Activated T-helper 17 cell treated with anti-CD3 and anti-CD28 coated beads, Interleukin-2, amount 50 U/mL, for 72 hours (primary cell): ENCODE measurements at regions not wholly inside any gene's neighbourhood (a gene's known extent, or its start where the extent isn't known, plus 50 kb on each side); places are given as distances from the start of the nearest gene placed in this dataset.

Experiments used
- ATAC-seq: fragments of 150-1000 bp; cut with Tn5 transposase; replicated peaks from 2 replicates; pipeline ENCODE4 v1.10.0; 2021; ENCODE audit warnings: mild to moderate bottlenecking, moderate library complexity
- H3K27ac Mint-ChIP-seq: one replicate; pipeline ENCODE4 v1.8.0; 2022; ENCODE audit warnings: mixed read lengths
- H3K27me3 Mint-ChIP-seq: one replicate; pipeline ENCODE4 v1.8.0; 2022; ENCODE audit warnings: mixed read lengths
- H3K36me3 Mint-ChIP-seq: one replicate; pipeline ENCODE4 v1.8.0; 2022; ENCODE audit warnings: low read depth, mild to moderate bottlenecking, mixed read lengths
- H3K4me1 Mint-ChIP-seq: one replicate; pipeline ENCODE4 v1.8.0; 2022; ENCODE audit warnings: mixed read lengths
- H3K4me3 Mint-ChIP-seq: one replicate; pipeline ENCODE4 v1.8.0; 2022; ENCODE audit warnings: mild to moderate bottlenecking, mixed read lengths
- H3K9me3 Mint-ChIP-seq: one replicate; pipeline ENCODE4 v1.8.0; 2022; ENCODE audit warnings: mixed read lengths

DNA sequence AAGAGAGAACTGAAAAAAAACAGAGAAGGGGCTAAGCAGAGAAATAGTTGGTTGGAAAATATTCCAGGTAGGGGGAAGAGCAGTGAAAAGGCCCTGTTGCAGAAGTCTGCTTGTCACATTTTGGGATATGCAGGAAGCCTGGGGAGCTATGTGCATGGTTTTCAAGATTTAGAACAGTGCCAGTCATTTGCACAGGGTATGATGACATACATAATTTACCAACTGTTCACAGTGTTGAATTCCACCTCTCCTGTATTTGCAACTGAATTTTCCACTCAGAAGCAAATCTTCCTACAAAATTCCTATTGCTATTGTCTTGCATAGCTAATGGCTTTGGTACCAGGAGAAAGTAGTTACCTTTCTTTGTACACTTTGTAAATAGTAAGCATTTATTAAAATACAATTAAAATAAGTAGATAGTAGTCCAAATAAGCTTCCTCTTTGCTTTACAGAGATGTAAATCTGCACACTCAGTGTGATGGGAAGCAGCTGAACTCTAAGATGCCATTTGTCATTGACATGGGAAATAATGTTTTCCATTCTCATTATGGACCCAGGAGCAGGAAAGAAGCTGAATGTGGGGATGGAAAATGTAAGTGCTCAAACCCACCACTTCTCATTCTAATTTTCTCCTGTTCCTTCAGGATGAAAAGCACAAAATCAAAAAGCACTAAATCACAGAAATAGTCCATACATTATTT lies 177.4 kb downstream of the BTG1 start:
- peaks cover 2% of the 10 kb centered on the region for H3K9me3 Mint-ChIP-seq
- no peak overlapping the region for H3K4me3 Mint-ChIP-seq
- H3K27ac Mint-ChIP-seq = no peak overlapping the region
- no peak for ATAC-seq
- no peaks in the 10 kb centered on the region for H3K27me3 Mint-ChIP-seq
- no peaks in the 10 kb centered on the region for H3K4me1 Mint-ChIP-seq
- H3K36me3 Mint-ChIP-seq = no peaks in the 10 kb centered on the region

DNA sequence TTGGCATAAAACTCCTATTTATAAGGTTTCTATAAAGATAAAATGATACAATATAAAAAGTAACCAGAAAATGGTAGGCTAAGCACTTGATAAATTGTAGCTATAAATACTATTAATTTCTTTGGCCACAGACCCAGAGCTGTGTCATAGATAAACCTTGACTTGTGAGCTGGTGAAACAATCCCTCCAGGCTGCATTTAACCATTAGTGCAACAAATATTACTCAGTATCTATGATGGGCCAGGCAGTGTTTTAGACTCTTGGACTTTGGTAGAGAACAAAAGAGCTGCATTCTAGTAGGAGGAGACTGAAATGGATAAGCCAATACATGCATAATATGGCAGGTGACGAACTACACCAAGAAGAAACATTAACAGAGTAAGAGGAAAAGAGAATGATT lies 178.1 kb downstream of the BTG1 start:
- Mint-ChIP-seq H3K27me3 (no peaks in the 10 kb centered on the region), H3K4me1 (no peaks in the 10 kb centered on the region)

DNA sequence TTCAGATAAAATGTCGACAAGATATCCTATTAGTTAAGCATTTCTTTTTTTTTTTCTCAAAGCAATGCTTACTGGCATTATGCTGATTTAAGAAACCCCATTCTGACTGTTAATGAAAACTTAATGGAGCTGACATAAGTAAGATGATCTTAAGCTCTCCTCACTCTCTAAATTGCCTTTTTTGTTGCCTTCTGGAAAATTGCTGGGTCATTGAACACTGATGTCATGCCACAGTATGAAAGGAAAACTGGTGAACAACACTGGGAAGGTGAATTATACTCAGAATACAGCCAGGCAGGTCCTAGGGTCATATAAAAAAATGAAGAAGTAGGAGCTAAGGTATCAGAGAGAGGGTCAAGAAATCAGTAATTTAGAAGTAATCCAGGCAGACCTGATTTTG lies 179.9 kb downstream of the BTG1 start:
- ATAC-seq = no peak
- Mint-ChIP-seq H3K27me3 (no peaks in the 10 kb centered on the region), H3K27ac (no peak overlapping the region), H3K36me3 (no peaks in the 10 kb centered on the region), H3K4me3 (no peak overlapping the region), H3K9me3 (peaks cover 4% of the 10 kb centered on the region), H3K4me1 (no peaks in the 10 kb centered on the region)

More for the DNA sequence above, 178.1 kb downstream of the BTG1 start:
- peaks cover 4% of the 10 kb centered on the region for H3K9me3 Mint-ChIP-seq
- no peak overlapping the region for H3K27ac Mint-ChIP-seq
- H3K4me3 Mint-ChIP-seq = no peak overlapping the region
- no peaks in the 10 kb centered on the region for H3K36me3 Mint-ChIP-seq
- no peak for ATAC-seq

GRCh38 chr12:91964501-91964900 lies 181.1 kb downstream of the BTG1 start:
- Mint-ChIP-seq H3K27me3 (no peaks in the 10 kb centered on the region), H3K36me3 (no peaks in the 10 kb centered on the region), H3K9me3 (peaks cover 4% of the 10 kb centered on the region), H3K4me1 (no peaks in the 10 kb centered on the region), H3K27ac (no peak overlapping the region), H3K4me3 (no peak overlapping the region)
- ATAC-seq = no peak

- Mint-ChIP-seq H3K36me3 (no peaks in the 10 kb centered on the region), H3K4me1 (peaks cover 6% of the 10 kb centered on the region), H3K9me3 (peaks cover 8% of the 10 kb centered on the region), H3K4me3 (no peak overlapping the region), H3K27me3 (no peaks in the 10 kb centered on the region), H3K27ac (no peak overlapping the region)
- ATAC-seq = no peak
Observed at GRCh38 chr12:91959220-91959619, 186.4 kb downstream of the BTG1 start.

DNA sequence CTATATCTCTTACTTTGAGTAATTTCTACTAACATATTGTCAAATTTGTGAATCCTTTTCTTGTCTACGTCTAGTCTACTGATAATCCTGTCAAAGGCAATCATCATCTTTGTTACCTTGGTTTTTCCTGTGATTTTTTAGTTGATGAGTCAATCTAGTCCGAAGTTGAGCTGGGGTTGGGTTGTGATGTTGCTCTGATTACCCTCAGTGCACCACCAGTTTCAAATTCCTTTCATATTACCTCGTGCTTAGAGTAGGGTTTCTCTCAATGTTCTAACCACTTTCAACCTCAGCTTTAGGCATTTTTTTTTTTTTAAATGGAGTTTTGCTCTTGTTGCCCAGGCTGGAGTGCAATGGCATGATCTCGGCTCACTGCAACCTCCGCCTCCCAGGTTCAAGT lies 186.8 kb downstream of the BTG1 start:
- ATAC-seq = no peak
- peaks cover 8% of the 10 kb centered on the region for H3K9me3 Mint-ChIP-seq
- H3K27me3 Mint-ChIP-seq = no peaks in the 10 kb centered on the region
- no peak overlapping the region for H3K27ac Mint-ChIP-seq
- H3K4me3 Mint-ChIP-seq = no peak overlapping the region
- H3K36me3 Mint-ChIP-seq = no peaks in the 10 kb centered on the region
- peaks cover 6% of the 10 kb centered on the region for H3K4me1 Mint-ChIP-seq

DNA sequence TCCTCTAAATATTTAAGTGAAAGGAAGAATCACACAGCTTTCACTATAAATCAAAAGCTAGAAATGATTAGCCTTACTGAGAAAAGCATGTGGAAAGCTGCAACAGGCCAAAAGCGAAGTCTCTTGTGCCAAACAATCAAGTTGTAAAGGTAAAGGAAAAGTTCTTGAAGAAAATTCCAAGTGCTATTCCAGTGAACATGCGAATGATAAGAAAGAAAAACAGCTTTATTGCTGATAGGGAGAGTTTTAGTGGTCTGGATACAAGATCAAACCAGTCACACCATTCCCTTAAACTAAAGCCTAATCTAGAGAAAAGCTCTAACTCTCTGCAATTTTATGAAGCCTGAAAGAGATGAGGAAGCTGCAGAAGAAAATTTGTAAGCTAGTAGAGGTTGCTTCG lies 190.9 kb downstream of the BTG1 start:
- Mint-ChIP-seq H3K9me3 (peaks cover 4% of the 10 kb centered on the region), H3K27ac (no peak overlapping the region), H3K27me3 (no peaks in the 10 kb centered on the region), H3K36me3 (no peaks in the 10 kb centered on the region), H3K4me1 (peaks cover 6% of the 10 kb centered on the region), H3K4me3 (no peak overlapping the region)
- no peak for ATAC-seq

DNA sequence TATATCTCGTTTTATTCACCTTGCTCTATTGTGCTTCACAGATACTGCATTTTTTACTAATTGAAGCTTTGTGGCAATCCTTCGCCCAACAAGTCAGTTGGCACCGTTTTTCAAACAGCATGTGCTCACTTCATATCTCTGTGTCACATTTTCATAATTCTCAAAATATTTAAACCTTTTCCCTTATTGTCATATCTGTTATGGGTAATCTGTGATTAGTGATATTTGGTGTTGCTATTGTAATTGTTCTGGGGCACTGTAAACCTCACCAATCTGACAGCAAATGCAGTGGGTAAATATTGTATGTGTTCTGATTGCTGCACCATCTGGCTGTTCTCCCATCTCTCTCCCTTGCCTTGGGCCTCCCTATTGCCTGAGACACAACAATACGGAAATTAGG lies 191.3 kb downstream of the BTG1 start:
- Mint-ChIP-seq H3K4me1 (peaks cover 6% of the 10 kb centered on the region), H3K4me3 (no peak overlapping the region), H3K36me3 (no peaks in the 10 kb centered on the region), H3K27ac (no peak overlapping the region), H3K9me3 (peaks cover 4% of the 10 kb centered on the region), H3K27me3 (no peaks in the 10 kb centered on the region)
- no peak for ATAC-seq

DNA sequence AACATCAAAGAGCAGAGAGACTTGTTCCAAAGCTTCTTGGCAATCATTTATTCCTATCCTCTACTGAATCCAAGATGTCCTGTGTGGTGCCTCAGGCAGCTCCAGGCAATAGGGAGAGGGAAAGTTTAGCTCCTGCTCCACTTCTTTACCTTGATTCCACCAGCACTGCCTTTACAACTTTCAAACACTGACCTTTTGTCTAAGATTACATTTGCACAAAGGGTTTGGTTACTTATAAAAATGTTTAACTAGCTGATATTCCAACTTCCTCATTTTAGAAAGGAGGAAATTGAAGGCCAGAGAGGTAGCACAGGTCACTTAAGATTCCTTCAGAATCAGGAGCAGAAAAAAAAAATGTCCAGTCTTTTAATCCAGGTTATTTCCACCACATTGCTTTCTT lies 192.7 kb downstream of the BTG1 start:
- H3K36me3 Mint-ChIP-seq = no peaks in the 10 kb centered on the region
- peaks cover 4% of the 10 kb centered on the region for H3K9me3 Mint-ChIP-seq
- H3K4me1 Mint-ChIP-seq = peaks cover 6% of the 10 kb centered on the region
- ATAC-seq = no peak
- H3K4me3 Mint-ChIP-seq = no peak overlapping the region
- H3K27ac Mint-ChIP-seq = no peak overlapping the region
- H3K27me3 Mint-ChIP-seq = no peaks in the 10 kb centered on the region

DNA sequence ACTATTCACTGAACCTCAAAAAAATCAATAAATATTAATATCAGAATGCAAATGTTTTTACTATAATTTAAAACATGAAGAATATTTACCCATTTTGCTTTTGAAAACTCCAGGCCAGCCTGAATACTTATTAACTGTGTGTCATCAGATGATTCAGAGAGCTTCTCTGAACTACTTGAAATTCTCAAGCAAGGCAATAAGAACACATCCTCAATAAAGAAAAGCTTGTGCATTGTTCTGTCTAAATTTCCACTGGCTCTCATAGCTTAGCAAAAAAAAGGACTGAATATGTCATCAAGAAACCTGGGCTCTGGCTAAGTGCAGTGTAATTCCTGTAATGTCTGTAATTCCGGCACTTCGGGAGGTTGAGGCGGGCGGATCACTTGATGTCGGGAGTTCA lies 194.1 kb downstream of the BTG1 start:
- no peak for ATAC-seq
- Mint-ChIP-seq H3K4me1 (peaks cover 6% of the 10 kb centered on the region), H3K9me3 (peaks cover 4% of the 10 kb centered on the region), H3K27me3 (no peaks in the 10 kb centered on the region), H3K36me3 (no peaks in the 10 kb centered on the region), H3K27ac (no peak overlapping the region), H3K4me3 (no peak overlapping the region)

GRCh38 chr12:91948504-91948903 lies 197.1 kb downstream of the BTG1 start:
- H3K27me3 Mint-ChIP-seq = no peaks in the 10 kb centered on the region
- H3K9me3 Mint-ChIP-seq = no peaks in the 10 kb centered on the region
- no peak for ATAC-seq
- no peaks in the 10 kb centered on the region for H3K4me1 Mint-ChIP-seq
- H3K27ac Mint-ChIP-seq = no peak overlapping the region
- H3K36me3 Mint-ChIP-seq = no peaks in the 10 kb centered on the region
- no peak overlapping the region for H3K4me3 Mint-ChIP-seq

GRCh38 chr12:91947459-91947858 lies 198.2 kb downstream of the BTG1 start:
- H3K27me3 Mint-ChIP-seq = no peaks in the 10 kb centered on the region
- H3K4me3 Mint-ChIP-seq = no peak overlapping the region
- no peaks in the 10 kb centered on the region for H3K9me3 Mint-ChIP-seq
- no peaks in the 10 kb centered on the region for H3K4me1 Mint-ChIP-seq
- H3K27ac Mint-ChIP-seq = no peak overlapping the region
- H3K36me3 Mint-ChIP-seq = no peaks in the 10 kb centered on the region
- ATAC-seq = peak; percentile 100

- no peak for ATAC-seq
- H3K27ac Mint-ChIP-seq = no peak overlapping the region
- no peak overlapping the region for H3K4me3 Mint-ChIP-seq
- no peaks in the 10 kb centered on the region for H3K27me3 Mint-ChIP-seq
- peaks cover 3% of the 10 kb centered on the region for H3K9me3 Mint-ChIP-seq
- no peaks in the 10 kb centered on the region for H3K4me1 Mint-ChIP-seq
- H3K36me3 Mint-ChIP-seq = no peaks in the 10 kb centered on the region
Observed at GRCh38 chr12:91944637-91945036, 201.0 kb downstream of the BTG1 start.

DNA sequence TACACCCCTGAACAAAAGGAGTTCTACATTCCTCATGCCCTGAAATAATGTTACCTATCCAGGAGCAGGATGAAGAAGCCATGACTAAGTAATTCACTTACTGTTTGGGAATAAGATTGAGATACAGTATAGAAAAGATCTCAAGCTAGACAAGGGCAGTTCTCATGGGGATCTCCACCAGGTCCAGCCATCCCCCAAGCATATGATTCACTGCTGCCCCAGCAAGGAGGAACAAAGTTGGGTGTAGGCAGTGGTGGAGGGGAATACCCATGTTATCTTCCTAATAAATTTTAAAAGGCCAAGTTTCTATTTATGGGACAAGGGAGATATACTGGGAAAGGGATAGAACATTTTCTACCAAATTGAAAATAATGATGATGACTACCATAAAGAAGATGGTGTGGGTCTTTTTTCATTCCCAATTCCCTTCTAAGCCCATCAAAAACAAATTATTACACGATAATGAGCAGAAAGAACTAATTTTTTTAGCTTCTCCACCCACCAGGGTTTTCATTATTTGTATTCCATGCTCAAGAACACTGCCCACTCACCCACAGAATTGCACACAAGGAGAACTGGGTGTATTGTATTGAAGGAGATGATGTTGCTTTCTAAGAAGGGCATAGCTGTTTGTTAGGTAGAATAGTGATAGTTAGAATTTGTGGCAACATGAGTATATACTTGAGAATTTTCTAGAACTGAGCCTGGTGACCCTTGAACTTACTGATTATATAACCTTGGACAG lies 204.6 kb downstream of the BTG1 start:
- H3K4me1 Mint-ChIP-seq = no peaks in the 10 kb centered on the region
- H3K27me3 Mint-ChIP-seq = no peaks in the 10 kb centered on the region
- peaks cover 3% of the 10 kb centered on the region for H3K9me3 Mint-ChIP-seq
- ATAC-seq = no peak
- H3K4me3 Mint-ChIP-seq = no peak overlapping the region
- no peak overlapping the region for H3K27ac Mint-ChIP-seq
- H3K36me3 Mint-ChIP-seq = no peaks in the 10 kb centered on the region

- peaks cover 3% of the 10 kb centered on the region for H3K9me3 Mint-ChIP-seq
- no peak overlapping the region for H3K4me3 Mint-ChIP-seq
- H3K27me3 Mint-ChIP-seq = no peaks in the 10 kb centered on the region
- H3K36me3 Mint-ChIP-seq = no peaks in the 10 kb centered on the region
- ATAC-seq = no peak
- no peaks in the 10 kb centered on the region for H3K4me1 Mint-ChIP-seq
- H3K27ac Mint-ChIP-seq = no peak overlapping the region
Observed at GRCh38 chr12:91940322-91940721, 205.3 kb downstream of the BTG1 start.
